Fibroblast of mammary gland (primary cell): ENCODE measurements at regions not wholly inside any gene's neighbourhood (a gene's known extent, or its start where the extent isn't known, plus 50 kb on each side); places are given as distances from the start of the nearest gene placed in this dataset.

ENCODE experiments used
- DNase-seq: peaks from one replicate; pipeline ENCODE4 v3.0.0-alpha.2; 2010; ENCODE audit warnings: low read depth
- H3K4me3 ChIP-seq: 2 replicates; pipeline ENCODE4 v1.5.1; 2011; ENCODE audit warnings: low read depth, mild to moderate bottlenecking, low read length, moderate library complexity; ENCODE audit not compliant: control insufficient read depth
- TF ChIP-seq, protein P1 (sequence below): conservative IDR thresholded peaks from 2 replicates; pipeline ENCODE4 v1.5.1; 2011; ENCODE audit warnings: low read depth, low read length, inconsistent platforms; ENCODE audit not compliant: control insufficient read depth, insufficient read depth

DNA sequence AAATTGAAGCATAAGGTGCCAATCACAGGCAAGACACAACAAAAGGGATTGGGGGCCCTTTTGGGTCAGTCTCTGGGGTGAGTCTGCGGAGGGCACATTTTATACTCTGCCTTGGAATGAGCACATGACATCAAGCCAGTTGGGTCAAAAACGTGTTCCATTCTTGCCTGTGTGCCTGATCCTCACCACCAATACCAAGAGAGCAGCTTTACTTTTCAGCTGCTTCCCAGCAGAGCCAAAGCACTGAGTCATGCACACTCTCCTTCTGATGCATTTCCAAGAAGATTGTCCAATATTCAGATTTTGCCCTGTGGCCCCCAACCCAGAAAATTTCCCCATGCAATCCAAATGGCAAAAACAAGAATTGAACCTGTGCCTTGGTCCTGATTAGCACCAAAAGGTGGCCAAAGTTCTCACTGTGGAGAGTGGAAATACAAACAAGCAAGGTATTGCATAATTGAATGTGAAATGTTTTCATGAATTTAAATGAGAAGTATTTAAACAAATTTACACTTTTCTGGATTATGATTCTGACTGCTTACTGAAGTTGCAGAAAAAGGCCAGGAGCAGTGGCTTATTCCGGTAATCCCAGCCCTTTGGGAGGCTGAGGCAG, 217.8 kb upstream of the SOX9 start:
- no peak overlapping the region for H3K4me3 ChIP-seq
- peak; percentile 40 for DNase-seq
- TF ChIP-seq, protein P1, sequence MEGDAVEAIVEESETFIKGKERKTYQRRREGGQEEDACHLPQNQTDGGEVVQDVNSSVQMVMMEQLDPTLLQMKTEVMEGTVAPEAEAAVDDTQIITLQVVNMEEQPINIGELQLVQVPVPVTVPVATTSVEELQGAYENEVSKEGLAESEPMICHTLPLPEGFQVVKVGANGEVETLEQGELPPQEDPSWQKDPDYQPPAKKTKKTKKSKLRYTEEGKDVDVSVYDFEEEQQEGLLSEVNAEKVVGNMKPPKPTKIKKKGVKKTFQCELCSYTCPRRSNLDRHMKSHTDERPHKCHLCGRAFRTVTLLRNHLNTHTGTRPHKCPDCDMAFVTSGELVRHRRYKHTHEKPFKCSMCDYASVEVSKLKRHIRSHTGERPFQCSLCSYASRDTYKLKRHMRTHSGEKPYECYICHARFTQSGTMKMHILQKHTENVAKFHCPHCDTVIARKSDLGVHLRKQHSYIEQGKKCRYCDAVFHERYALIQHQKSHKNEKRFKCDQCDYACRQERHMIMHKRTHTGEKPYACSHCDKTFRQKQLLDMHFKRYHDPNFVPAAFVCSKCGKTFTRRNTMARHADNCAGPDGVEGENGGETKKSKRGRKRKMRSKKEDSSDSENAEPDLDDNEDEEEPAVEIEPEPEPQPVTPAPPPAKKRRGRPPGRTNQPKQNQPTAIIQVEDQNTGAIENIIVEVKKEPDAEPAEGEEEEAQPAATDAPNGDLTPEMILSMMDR, result no peak

GRCh38 chr17:71905376-71906031, 215.3 kb upstream of the SOX9 start:
- no peak for DNase-seq

GRCh38 chr17:71909155-71909554, 211.7 kb upstream of the SOX9 start:
- no peak for DNase-seq
- TF ChIP-seq, protein P1, result no peak
- H3K4me3 ChIP-seq, result no peak overlapping the region

More at GRCh38 chr17:71905376-71906031, 215.3 kb upstream of the SOX9 start:
- no peak overlapping the region for H3K4me3 ChIP-seq
- TF ChIP-seq, protein P1, result no peak

GRCh38 chr17:71910002-71910401, 210.8 kb upstream of the SOX9 start:
- TF ChIP-seq, protein P1, result no peak
- no peak for DNase-seq
- no peak overlapping the region for H3K4me3 ChIP-seq

DNA sequence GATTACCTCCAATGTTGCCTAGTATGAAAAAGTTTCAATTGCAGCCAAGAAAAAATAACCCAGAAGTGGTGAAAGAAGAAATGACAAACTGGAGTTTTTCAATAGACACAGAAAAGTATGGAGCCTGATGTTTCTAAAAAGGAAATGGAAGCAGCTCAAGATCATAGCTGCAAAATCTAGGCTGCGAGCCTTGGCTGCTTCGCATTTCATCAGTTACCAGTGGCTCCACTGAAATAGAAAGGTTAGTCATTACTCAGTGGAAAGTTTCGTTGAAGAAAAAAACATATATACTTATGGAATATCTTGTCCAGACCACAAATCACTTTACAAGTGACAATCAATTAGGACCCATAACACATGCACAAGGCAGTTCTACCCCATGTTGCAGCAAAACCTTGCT, 206.8 kb upstream of the SOX9 start:
- H3K4me3 ChIP-seq, result no peak overlapping the region
- DNase-seq, result no peak
- TF ChIP-seq, protein P1, result no peak

DNA sequence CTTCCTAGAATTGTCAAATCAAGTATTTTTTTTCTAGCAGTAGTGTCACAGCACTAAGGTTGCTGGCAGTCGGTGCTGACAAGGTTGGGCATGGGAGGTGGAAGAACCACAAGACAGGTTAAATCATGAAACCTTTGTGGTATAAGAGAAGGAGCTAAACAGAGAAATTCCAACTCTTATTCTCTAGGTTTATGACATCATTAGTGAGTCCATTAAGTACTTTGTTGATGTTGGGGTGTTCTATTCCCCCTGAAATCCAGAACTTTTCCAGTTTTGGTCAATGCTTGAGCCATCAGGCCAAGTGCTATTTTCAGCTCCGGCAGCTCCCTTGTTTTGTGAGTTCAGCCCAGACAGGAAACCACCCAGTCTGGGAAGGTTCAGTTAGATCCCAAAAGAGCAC, 206.0 kb upstream of the SOX9 start:
- TF ChIP-seq, protein P1, result no peak
- H3K4me3 ChIP-seq, result no peak overlapping the region
- DNase-seq, result no peak
